ENCODE measurements at regions not wholly inside any gene's neighbourhood (a gene's known extent, or its start where the extent isn't known, plus 50 kb on each side); places are given as distances from the start of the nearest gene placed in this dataset.

DNA sequence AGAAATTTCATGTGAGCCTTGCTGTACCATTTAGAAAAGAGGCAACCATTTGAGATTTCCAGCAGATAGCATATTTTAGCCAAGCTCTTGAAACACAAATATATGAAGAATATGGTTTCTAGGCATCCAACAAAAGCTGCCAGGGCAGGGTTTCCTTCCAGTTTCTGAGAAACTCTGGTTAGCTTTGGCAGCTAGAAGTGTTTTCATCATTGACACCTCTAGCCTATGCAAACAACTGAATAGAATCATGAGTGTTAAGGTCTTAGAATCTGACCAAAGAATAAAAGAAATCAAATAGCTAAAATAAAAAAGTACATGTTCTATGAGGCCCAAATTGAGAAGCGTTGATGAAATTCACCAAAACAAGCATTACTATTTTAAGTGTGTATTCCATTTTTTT, 188.1 kb downstream of the TMEM167A start:
- DNase-seq (ENCODE audit: low read depth): no peak
- TF ChIP-seq, protein P1, sequence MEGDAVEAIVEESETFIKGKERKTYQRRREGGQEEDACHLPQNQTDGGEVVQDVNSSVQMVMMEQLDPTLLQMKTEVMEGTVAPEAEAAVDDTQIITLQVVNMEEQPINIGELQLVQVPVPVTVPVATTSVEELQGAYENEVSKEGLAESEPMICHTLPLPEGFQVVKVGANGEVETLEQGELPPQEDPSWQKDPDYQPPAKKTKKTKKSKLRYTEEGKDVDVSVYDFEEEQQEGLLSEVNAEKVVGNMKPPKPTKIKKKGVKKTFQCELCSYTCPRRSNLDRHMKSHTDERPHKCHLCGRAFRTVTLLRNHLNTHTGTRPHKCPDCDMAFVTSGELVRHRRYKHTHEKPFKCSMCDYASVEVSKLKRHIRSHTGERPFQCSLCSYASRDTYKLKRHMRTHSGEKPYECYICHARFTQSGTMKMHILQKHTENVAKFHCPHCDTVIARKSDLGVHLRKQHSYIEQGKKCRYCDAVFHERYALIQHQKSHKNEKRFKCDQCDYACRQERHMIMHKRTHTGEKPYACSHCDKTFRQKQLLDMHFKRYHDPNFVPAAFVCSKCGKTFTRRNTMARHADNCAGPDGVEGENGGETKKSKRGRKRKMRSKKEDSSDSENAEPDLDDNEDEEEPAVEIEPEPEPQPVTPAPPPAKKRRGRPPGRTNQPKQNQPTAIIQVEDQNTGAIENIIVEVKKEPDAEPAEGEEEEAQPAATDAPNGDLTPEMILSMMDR (conservative IDR thresholded peaks at IDR 0.05; ENCODE audit: low read length): no peak
- no peak overlapping the region for H3K4me3 ChIP-seq (ENCODE audit: low read length)

DNA sequence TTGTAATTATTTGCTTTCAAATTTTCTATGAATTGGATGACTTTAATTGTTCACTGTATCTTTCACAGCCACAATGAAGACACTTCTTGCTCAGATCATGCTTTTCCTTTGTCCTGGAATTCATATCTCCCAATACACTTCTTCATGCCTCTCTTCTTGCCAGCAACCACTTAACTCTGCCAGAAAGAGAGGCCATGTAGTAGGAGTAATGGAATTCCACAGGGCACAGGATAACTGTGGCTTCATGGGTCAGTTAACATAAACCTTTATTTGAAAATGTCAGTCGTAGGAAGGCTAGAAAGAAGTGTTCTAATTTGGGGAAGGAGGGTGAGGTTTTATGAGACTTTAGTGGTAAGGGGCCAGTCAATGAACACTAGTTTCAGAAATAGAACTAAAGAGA, 190.3 kb downstream of the TMEM167A start:
- TF ChIP-seq, protein P1 (conservative IDR thresholded peaks at IDR 0.05; ENCODE audit: low read length): no peak
- H3K4me3 ChIP-seq (ENCODE audit: low read length): no peak overlapping the region
- no peak for DNase-seq (ENCODE audit: low read depth)

DNA sequence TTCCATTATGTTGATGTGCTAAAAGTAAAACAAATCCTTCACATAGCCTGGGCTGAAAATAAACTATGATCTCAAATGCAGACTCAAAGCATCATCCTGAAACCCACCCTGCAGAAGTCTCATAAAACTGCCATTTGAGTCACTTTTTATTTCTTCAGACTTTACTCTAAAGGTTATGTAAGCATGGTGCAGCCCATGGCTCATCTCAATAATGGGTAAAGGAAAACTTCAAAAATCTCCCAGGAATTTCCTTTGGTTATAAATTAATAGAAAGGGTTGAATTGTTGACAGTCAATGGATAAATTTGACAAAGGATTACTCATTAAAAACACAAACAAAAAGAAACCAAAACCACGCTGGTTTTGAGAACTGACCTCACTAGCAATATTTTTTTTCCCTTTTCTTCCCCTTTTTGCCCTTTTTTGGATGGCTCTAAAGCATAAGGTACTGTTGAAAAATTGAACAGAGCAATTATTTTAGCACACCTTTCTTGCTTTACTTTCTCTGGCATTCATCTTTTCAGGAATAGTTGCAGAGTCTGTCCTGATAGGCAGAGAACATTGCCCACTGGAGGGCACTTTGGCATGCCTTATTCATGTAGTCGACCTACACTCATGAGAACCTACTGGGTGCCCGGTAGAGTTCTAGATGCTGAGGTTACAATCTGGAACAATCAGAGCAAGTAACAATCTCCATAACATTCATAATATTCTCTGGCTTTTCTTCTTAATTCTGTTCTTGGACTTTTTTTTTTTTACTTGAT, 191.4 kb downstream of the TMEM167A start:
- TF ChIP-seq, protein P1 (conservative IDR thresholded peaks at IDR 0.05; ENCODE audit: low read length): no peak
- H3K4me3 ChIP-seq (ENCODE audit: low read length): no peak overlapping the region
- no peak for DNase-seq (ENCODE audit: low read depth)

DNA sequence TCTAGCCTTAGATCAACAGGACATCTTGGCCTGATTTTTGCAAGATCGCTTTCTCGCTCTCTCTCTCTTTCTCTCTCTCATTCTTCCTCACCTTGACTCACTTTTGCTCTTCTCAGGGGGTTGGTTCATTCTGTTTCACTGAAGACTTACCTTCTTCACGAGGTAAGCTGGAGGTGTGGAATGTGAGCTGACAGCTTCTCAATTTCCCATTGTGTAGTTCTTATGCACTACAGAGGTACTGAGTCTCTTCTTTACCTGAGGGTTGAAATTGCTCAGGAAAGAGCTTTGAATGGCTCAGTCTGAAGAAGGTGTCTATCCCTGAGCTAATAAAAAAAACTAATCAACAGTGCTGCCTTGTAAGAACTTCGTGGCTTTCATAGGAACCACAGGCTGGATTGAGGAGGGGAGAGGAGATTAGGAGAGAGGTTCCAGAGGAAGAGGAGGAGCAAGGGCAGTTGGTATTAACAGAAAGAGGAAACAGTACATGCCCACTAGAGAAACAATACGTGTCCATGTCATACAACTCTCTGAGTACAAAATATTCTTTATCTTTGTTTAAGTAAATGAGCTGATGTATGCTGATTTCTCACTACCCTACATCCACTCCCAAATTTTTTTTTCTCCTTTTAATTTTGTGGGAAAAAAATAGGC, 192.2 kb downstream of the TMEM167A start:
- no peak overlapping the region for H3K4me3 ChIP-seq (ENCODE audit: low read length)
- TF ChIP-seq, protein P1 (conservative IDR thresholded peaks at IDR 0.05; ENCODE audit: low read length): no peak
- no peak for DNase-seq (ENCODE audit: low read depth)

DNA sequence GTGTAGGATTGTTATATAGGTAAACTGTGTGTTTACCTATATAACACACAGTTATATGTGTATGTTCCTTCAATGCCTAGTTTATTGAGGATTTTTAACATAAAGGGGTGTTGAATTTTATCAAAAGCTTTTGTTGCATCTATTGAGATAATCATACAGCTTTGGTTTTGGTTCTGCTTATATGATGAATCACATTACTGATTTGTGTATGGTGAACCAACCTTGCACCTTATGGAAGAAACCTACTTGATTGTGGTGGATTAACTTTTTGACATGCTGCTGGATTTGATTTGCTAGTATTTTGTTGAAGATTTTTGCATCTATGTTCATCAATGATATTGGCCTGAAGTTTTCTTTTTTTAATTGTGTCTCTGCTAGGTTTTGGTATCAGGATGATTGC, 194.9 kb downstream of the TMEM167A start:
- H3K4me3 ChIP-seq (ENCODE audit: low read length): no peak overlapping the region
- TF ChIP-seq, protein P1 (conservative IDR thresholded peaks at IDR 0.05; ENCODE audit: low read length): no peak
- no peak for DNase-seq (ENCODE audit: low read depth)

DNA sequence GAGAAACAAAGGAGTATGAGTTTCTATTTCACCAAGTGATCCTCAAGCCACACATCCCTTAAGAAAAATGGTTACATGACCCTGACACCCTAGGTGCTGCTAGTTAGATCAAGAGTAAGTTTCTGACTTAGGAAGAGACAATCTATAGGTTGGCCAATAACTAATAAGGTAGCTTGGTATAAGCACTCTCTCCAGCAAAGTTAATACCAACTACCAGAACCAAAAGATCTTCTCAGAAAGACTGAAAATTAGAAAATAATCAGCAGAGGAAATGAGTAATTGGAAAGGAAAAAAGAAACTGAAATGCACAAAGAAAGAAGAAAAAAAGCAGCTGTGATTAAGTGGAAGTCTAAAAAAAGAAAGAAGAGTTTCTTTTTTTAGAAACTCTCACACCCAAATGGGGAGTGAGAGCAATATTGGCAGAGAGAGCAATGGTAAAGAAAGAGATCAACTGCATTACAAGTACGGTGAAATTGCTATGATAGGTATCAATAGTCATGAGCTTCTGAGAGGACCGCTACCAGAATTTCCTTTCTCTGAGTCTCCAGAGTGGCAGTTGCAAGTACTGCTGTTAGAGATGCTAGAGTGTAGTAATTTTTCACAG, 195.5 kb downstream of the TMEM167A start:
- DNase-seq (ENCODE audit: low read depth): no peak

More for the DNA sequence above, 195.5 kb downstream of the TMEM167A start:
- TF ChIP-seq, protein P1 (conservative IDR thresholded peaks at IDR 0.05; ENCODE audit: low read length): no peak
- H3K4me3 ChIP-seq (ENCODE audit: low read length): no peak overlapping the region

Measured in AG10803 (cell line).